HG03342 (cell line): ENCODE measurements at regions not wholly inside any gene's neighbourhood (a gene's known extent, or its start where the extent isn't known, plus 50 kb on each side); places are given as distances from the start of the nearest gene placed in this dataset.

Experiments used
- ATAC-seq: cut with Tn5 transposase; IDR thresholded peaks from one replicate; pipeline ENCODE4 v1.9.1; 2021; ENCODE audit warnings: mild to moderate bottlenecking, moderate library complexity; ENCODE audit not compliant: unreplicated experiment

GRCh38 chr12:124399622-124400021 is 104.7 kb downstream of the RFLNA start:
- ATAC-seq: no peak

GRCh38 chr12:124398578-124399227 is 103.8 kb downstream of the RFLNA start:
- no peak for ATAC-seq

DNA sequence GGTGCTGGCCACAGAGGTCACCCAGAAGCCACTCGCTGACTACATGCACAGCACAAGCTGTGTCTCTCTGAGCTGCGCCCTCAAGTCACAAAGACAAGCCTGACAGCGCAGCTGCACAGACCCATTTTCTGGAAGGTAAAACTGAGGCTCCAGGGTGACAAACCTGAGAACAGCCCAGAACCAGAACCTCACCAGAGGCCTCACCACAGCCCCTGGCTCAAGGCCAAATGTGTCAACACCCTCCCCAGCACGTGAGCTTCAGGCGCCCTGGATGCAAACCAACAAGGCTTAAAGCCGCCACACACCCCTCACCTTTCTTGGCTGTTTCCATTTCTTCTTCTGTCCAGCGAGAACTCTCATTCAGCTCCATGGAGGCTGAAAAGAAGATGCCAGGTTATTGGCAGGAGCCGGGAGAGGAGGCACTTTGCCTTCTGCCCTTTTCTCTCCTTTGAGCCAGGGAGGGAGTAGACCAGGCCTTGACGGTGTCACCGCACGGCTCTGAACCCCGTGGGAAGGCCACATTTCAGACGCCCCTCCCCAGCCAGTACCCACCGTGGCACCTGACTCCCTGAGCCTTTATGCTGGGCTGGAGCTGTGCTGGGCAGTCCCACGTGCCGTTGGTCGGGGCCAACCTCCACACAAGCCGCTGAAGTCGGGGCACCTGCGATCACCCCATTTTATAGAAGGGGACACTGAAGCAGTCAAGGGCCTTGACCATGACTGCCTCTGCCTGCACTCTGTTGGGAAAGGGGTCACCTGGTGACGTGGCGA is 103.1 kb downstream of the RFLNA start:
- ATAC-seq: no peak

- ATAC-seq: no peak
These were observed 102.4 kb downstream of the RFLNA start for GRCh38 chr12:124397399-124397679.

DNA sequence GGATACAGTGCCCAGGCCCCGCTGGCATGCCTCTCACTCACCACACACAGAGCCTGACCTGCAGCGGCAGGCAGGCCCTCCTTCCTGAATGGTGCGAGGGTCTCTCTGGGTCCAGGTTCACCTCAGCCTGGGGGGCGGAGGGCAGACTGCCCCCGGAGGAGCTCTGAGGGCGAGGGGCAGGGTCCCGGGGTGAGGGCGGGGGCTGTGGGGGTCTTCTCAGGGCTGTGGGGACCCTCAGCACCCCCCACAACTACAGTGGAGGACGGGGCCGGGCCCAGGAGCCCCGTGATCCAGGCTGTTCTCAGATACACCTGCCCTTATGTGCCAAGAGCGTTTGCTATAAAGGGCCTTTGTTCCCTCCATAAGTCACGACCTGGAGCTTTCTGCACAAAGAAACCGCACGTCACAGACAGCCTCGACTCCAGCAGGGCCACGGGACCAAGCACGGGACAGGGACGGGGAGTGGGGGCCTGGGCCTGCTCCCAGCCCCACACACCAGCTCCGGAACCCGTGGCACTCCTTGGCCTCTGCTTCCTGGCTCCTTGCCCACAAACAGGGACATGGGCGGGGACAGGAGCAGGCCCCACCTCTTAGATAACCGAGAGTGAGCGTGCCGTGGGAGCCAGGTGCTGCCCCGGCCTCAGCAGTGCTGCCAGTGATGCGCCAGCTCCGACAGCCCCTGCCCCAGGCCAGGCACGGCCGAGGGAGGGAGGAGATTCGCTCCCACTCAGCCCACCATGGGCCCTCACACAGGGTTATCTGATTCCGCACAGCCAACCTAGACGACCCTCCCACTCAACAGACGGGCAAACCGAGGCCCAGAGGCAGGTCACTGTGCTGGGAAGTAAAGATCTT is 101.9 kb downstream of the RFLNA start:
- ATAC-seq: no peak

DNA sequence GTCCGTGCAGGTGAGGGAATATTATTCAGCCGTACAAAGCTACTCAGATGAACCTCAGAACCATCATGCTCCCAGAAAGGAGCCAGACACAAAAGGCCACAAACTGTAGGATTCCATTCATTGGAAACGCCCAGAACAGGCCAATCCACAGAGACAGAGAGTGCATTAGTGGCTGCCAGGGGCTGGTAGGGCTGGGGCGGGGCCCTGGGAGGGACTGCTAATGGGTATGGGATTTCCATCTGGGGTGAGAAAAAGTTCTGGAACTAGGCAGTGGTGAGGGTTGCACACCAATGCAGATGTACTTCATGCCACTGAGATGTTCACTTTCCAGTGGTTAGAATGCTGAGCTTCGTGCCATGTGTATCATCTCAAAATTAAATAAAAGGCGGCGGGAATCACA is 101.1 kb downstream of the RFLNA start:
- no peak for ATAC-seq

GRCh38 chr12:124395284-124395752 is 100.4 kb downstream of the RFLNA start:
- no peak for ATAC-seq

- no peak for ATAC-seq
These were observed 99.7 kb downstream of the RFLNA start for GRCh38 chr12:124394462-124395128.

- no peak for ATAC-seq
These were observed 98.9 kb downstream of the RFLNA start for GRCh38 chr12:124393831-124394230.

DNA sequence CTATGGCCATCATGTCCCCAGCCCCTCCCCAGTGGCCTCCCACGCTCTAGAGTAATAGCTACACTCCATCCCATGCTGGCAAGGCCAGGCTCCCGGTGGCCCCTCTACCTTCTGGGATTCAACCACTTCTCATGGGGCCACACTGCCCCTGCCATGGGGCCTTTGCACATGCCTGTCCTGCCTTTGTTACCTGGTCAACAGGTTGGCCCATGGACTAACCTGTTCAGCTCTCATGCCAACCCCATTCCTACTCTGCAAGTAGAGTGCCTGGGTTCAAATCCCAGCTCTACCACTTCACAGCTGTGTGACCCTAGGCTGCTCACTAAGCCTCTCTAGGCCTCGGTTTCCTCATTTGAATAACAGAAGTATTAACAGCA is 98.5 kb downstream of the RFLNA start:
- no peak for ATAC-seq

GRCh38 chr12:124392667-124393413 is 97.9 kb downstream of the RFLNA start:
- no peak for ATAC-seq

DNA sequence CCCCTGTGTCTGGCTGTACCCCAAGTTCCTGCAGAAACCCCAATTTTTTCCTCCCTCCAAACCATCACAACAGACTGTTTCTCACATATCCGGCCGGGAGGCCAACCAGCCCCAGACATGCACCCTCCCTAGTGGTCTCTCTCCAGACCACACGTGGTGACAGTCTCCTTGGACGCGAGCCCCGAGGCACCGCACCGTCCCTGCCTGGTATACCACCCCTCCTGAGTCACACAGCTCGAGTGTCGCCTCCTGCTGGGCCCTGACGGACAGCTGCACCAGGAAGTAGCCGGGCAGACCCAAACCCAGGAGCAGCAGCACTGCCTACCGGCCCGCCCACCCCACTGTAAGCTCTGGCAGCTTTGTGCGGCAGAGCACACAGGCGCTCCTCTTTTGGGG is 97.4 kb downstream of the RFLNA start:
- ATAC-seq: no peak

DNA sequence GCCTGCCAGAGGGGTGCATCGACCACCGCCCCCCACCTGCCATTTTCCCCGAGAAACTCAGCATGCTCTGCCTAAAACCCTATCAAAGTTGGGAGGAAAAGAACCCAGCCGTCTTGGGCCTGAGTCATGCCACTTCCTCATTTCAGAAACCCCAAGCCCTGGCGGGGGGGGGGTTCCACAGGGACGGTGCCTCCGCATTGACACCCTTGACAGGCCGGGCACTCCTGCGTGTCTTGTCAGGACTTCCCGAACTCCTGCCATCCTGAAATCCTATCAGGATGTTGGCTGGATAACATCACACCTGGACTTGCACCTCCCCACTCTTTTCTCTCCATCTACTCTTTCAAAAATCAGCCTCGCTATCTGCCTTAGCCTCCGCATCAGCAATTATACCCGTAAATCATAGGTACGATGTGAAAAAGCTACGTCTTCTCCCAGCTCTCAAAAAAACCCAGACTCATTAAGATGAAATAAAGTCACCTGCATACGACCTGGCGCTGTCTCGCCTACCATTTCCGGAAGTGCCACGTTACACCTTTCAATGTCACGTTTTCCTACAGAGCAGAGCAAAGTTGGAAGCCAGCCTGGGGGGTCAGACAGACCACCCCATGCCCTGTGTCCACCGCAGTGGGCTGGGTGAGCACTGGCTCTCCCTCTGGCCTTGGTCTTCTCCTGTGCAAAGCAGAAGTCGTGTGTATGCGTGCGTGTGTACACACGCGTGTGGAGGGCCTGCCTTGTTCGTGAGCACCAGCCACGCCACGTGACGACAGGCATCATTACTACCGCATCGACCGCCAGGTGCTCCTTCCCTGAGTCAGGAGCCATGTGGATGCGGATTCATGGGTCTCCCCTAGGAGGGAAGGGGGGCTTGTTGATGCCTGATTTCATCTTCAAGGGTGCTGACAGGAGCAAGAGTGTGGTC is 96.7 kb downstream of the RFLNA start:
- ATAC-seq: no peak

GRCh38 chr12:124390442-124391097 is 95.7 kb downstream of the RFLNA start:
- ATAC-seq: peak; percentile 51

DNA sequence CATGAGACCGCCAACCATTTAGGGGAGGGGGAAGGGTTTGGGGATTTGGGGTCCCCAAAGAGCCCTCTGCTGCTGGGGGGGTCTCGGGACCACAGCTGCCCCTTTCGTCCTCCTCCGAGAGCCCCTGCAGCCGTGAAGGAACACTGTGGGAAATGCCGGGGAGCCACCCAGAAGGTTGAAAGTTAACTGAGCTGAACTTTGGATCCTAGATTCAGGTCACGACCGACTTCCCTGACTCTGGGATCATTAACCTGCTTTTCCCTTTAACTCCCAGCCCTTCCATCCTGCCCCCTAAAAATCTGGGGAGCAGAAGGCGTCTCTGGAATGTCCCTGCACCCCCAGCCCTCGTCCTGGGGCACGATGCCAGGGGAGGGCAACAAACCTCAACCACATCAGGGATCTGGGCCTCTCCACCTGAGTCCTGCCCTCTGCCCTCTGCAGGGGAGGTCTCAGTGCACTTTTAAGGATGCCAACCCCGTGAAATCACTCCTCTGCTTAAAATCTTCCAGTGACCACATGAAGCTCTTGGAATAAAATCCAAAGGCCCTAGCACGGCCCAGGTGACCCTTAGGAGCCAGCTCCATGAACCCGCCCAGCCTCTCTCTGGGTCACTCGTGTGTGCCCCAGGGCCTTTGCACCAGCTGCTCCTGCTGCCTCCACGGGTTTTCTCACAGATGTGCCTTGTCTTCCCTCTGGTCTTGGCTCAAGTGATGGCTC is 95.0 kb downstream of the RFLNA start:
- no peak for ATAC-seq

DNA sequence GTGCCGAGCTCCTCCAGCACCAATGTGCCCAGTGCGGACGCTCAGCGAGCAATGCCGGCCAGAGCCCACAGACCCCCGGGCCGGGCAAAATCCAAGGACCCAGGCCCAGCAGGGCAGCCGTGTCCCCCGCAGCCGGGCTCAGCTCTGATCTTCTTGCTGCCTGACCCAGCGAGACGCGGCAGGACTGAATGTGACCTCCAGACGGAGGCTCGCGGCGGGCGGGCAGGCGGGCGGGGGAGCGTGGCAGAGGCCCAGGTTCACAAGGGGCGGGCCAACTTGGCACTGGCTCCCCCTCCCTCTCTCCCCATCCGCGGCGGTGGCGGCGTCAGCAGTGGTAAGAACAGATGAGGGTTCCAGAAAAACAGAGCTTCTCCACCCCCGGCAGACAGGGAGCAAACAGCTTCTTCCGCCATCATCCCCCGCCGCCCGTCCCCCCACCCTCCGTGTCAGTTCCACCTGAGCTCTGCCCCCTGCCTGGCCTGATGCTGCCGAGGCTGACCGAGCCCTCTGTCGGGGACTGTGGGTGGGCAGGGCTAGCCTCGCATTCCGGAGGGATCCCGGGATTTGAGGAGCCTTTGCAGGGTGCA is 94.3 kb downstream of the RFLNA start:
- no peak for ATAC-seq

DNA sequence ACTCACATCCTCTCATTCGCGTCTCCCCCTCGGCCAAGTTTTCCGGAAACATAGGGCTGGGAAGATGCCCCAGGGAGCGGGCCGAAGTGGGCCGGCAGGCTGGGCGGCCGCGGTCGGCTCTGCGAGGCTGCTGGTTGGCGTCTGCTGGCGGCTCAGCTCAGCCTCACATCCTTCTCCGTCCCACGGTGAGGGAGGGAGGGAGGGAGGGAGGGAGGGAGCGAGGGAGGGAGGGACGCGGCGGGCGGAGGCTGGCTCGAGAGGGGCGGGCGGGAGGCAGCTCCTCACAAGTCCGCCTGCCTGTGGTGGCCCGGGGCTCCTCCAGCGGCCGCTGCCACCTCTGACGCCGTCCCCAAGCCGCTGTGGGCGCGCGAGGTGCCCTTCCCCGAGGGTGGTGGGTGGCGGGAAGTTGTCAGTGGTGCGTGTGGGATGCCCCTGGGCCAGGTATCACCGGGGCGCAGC is 93.8 kb downstream of the RFLNA start:
- ATAC-seq: no peak
